GM18873 (cell line): ENCODE measurements at regions not wholly inside any gene's neighbourhood (a gene's known extent, or its start where the extent isn't known, plus 50 kb on each side); places are given as distances from the start of the nearest gene placed in this dataset.

Experiments
- ATAC-seq: cut with Tn5 transposase; IDR thresholded peaks from one replicate; pipeline ENCODE4 v1.9.1; 2021; ENCODE audit warnings: mild to moderate bottlenecking, moderate library complexity, moderate number of reproducible peaks; ENCODE audit not compliant: unreplicated experiment, low FRiP score

GRCh38 chr6:153575528-153575927, 444.4 kb upstream of the RGS17 start:
- ATAC-seq = no peak

GRCh38 chr6:153574231-153574630, 443.1 kb upstream of the RGS17 start:
- ATAC-seq = no peak

DNA sequence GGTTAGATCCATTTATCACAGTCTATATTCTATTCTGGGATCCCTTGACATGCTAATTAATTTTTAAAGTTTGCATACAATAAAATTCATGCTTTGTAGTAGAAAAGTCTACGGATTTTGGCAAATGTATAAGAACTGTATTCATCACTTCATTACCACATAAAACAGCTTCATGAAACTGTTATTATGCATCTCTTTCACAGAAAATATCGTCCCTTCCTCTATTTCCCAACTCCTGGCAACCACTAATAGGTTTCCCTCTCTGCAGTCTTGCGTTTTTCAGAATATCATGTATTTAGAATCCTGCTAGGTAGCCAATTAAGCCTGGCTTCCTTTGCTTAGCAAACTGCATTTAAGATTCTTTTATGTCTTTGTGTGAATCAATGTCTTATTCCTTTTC, 441.3 kb upstream of the RGS17 start:
- no peak for ATAC-seq

DNA sequence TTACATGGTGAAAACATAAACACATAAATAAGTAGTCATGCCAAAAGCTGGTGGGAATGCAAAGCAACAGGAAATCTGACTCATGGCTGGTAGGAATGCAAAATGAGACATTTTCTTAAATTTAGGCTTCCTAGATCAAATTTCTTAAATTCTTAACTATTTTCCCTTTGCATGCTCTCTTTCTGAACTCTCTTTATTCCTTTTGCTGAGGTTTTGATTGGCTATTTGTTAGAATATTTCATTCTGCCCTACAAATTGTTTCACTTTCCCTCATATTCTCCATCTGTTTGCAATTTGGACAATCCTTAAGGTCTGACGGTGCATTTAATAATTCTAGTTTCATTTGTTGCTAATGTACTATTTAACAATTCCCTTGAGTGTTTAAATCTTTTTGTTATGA, 437.5 kb upstream of the RGS17 start:
- ATAC-seq = no peak

DNA sequence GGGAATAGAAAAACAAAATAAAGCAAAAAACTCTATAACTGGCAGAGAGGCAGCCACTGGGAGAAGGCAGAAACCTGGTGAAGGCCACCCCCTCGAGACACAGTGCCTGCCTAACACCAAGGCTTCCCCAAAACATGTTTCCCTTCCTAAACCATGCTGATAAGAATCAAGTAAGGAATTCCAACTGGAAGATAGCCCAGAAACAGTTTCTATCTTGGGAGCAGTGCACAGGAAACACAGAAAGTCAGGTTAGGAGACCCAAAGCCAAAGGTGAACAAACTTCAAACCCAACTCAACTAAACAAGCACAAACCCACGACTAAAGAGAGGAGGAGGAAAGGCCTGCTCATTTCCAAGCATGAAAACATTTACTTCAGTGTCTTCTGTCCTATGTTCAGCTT, 433.7 kb upstream of the RGS17 start:
- ATAC-seq = no peak

GRCh38 chr6:153563001-153563400, 431.9 kb upstream of the RGS17 start:
- ATAC-seq = no peak

DNA sequence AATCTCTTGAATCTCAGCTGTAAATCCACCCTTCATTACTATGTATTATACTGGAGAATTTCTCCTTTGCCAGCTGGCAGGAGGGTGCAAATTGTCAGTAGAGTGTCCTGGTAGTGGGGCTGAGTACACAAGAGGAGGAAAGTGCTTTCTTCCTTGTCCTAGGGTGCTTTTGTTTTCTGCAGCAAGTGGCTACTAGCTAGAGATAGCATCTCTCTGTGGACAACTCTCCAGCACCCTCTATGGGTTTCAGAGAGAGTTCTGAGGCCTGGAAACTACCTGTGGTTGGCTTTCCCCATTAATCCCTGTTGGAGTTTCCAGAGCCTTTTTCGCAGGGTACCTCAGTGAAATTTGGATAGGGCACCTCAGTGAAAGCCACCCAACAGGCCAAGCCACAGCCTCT, 422.5 kb upstream of the RGS17 start:
- ATAC-seq = no peak

DNA sequence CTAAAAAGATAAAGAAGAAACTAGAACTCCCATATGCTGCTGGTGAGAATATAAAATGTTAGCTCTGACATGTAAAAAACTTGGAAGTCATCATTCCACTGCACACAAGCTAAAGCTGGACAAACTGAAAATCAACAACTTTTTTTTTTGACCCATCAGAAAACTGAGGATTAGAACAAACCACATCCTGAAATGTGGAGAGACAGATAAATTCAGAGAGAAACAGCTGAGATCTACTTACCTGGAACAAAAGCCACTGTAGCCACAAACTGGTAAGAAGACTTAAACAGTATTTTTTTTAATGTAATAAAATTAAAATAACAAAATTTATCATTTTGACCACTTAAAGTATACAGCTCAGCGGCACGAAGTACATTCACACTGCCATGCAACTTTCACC, 408.5 kb upstream of the RGS17 start:
- ATAC-seq = no peak

DNA sequence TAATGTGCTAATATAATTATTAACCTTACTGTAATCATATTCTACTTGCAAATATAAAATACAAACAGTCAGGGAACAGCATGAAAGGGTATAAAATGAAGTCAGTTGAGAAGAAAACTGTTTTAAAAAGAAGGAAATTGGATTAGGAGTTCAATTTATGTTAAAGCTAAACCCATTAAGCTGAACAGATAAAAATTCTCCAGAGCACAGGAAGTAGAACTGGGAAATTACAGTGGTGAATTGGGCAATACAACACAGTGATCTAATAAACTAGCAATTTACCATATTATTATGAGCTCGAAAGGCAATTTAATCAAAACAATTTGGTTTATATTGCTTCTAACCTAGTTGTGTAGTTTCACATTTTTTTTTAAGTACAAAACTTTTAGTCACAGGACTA, 407.4 kb upstream of the RGS17 start:
- no peak for ATAC-seq

- no peak for ATAC-seq
Measured at GRCh38 chr6:153537422-153537821, 406.3 kb upstream of the RGS17 start.

DNA sequence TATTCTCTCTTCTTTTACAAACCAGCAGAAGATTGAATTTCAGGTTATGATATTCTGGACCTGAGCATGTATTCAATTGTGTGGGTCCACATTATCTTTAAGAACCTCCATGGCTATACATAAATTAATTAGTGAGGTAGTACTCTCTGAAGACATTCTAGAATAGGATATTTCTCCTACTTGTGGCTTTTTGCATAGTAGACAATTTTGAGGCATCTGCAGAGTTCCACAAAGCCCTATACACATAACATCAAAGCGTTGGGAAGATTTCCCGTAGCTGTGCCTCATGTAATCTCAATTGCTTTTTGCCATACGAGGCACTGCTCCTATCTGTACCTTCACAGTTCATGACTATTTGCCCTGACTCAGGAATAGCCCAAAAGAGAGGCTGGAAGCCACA, 395.4 kb upstream of the RGS17 start:
- ATAC-seq = no peak

DNA sequence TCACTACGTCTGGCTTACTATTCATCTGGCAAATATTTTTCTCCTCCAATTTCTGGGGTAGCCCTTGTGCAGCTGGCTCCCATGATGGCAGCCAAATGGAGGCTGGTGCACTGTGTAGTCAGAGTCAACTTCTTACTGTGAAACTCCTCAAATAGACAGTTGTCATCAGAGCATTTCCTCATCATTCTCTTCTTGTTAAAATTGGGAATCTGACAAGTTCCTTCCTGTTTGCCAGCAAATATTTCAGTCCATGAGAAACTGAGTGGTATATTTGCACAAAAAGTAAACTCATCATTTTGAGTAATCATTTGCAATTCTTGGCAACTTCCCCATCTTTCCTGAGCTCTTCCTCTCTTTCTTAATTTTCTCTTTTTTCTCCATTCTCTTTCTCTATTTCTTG, 394.9 kb upstream of the RGS17 start:
- ATAC-seq = no peak

- no peak for ATAC-seq
Measured at GRCh38 chr6:153523390-153523789, 392.3 kb upstream of the RGS17 start.

- peak; percentile 76 for ATAC-seq
Measured at GRCh38 chr6:153511896-153512496, 380.9 kb upstream of the RGS17 start.

DNA sequence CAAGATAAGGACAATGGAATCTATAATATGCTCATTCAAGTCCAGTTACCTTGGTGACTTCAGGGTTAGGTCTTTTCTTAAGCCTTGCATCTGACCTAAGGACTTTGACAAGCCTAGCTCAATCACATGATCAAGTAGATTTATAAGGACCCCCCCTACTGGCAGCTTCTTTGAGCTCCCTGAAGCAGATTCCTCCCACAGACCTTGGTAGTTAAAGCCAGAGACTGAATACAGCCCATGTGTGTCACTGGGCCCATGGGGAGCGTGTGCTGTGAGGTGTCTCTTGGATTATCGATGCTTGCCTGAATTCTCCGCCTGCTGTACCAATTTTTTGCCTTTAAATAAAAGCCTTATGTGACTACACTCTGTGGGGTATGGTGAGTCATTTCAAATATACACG, 372.7 kb upstream of the RGS17 start:
- no peak for ATAC-seq

DNA sequence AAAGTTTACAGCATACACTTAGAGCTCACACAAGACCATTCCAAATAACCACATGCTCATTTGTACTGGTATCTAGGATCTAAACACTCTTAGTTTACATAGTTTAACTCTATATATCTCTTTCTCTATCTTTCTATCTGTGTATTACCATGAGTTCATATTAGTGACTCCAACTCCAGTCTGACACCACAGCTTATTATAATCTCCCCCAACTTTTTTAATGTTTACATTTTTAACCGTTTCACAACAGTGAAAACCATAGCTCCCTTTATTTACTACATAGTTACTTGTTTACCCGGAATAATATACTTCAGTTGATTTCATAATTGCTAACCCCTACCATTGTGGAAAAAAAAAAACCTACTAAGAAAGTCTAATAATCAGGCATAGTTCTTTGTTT, 362.4 kb upstream of the RGS17 start:
- ATAC-seq = no peak

DNA sequence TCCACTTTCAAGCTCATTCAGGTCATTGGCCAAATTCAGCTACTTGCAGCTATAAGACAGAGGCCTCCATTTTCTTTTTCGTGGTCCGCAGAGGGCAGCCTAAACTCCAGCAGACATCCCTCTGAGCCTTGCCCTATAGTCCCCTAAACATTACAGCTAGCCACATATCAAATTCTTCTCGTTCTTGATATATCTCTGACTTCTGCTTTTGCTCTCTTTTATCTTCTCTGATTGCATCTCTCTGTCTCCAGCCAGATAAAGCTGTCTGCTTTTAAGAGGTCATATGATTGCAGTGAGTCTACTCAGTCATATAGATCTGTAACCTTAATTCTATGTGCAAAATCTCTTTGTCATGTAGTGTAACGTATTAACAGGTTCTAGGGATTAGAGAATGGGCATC, 358.4 kb upstream of the RGS17 start:
- no peak for ATAC-seq

DNA sequence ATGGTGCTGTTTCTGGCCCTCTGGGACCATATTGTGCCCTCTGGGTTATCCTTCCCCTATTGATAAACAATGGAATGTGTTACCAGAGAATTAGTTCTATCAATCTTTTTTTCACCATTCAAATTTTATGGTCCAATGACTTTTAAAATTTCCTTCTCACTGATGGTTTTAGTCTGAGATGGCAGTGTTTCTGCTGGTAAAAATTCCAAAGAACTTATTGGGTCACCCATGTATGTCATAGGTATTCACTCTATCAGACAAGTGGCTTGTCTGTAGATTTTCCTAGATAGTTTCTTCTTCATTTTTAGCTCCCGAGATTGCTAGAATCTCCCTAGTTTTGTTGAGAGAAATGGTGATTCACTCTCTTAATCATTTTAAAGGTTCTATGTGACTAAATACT, 357.2 kb upstream of the RGS17 start:
- ATAC-seq = no peak

DNA sequence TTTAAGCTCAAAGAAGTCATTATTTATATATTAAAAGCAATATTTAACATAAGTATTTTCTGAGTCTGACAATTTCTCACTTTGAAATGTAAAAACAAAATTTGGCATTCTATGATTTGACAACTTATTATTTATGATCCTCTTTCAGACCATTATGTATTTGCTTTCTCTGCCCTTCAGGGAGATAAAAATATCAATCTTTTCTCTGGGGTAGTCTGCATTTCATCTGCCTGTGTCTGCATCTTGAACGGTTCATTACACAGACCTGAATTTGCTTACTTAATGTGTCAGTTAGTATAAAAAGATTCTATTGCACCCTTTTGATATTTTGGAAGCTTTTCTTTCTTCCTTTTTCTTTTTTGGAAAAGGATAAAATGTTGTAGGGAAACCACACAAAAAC, 354.0 kb upstream of the RGS17 start:
- ATAC-seq = no peak

- ATAC-seq = no peak
Measured at GRCh38 chr6:153484056-153484455, 353.0 kb upstream of the RGS17 start.

- no peak for ATAC-seq
Measured at GRCh38 chr6:153476243-153476642, 345.2 kb upstream of the RGS17 start.

DNA sequence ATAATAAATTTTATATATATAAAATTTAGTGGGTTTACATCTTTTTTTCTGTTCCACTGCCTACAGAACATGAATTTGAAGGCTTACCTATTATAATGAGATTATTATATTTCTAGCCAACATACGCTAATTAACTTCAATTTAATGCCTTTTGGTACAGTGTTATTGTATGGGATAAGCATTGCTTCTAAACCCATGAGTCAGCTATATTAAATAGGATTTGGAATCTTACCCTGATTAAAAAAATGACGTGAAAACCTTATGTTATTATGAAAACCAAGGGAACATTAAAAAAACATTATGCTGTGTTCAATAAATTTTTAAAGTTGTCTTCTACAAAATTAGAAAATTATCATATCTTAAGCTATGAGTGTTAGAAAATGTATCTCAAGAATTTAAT, 334.0 kb upstream of the RGS17 start:
- no peak for ATAC-seq

DNA sequence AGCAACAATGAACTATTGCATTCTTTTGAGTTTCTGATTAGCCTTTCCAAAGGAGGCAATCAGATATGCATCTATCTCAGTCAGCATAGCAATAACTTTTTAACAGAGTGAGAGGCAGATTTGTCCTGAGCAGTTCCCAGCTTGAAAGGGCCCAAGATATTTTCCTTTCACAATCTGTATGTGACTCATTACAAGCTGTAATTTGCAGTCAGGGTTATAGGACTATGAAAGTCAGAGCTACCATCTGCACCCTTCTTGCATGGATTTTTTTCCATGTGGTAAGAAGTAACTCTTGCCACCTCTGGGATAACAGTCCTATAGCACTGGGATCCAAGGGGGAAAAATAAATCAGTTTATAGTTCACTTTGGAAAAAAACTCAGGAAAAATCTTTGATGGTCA, 318.2 kb upstream of the RGS17 start:
- ATAC-seq = no peak
